Stimulated activated CD8-positive, alpha-beta memory T cell treated with anti-CD3 and anti-CD28 coated beads, Interleukin-4, amount 100 ng/mL, for 1 hour (primary cell): ENCODE measurements at regions not wholly inside any gene's neighbourhood (a gene's known extent, or its start where the extent isn't known, plus 50 kb on each side); places are given as distances from the start of the nearest gene placed in this dataset.

Experiments
- DNase-seq, 2 donors: peaks; one replicate each; pipeline ENCODE4 v3.0.0-alpha.2; 2020; ENCODE audit warnings: low read depth in 2 of 2, low spot score in 1 of 2

DNA sequence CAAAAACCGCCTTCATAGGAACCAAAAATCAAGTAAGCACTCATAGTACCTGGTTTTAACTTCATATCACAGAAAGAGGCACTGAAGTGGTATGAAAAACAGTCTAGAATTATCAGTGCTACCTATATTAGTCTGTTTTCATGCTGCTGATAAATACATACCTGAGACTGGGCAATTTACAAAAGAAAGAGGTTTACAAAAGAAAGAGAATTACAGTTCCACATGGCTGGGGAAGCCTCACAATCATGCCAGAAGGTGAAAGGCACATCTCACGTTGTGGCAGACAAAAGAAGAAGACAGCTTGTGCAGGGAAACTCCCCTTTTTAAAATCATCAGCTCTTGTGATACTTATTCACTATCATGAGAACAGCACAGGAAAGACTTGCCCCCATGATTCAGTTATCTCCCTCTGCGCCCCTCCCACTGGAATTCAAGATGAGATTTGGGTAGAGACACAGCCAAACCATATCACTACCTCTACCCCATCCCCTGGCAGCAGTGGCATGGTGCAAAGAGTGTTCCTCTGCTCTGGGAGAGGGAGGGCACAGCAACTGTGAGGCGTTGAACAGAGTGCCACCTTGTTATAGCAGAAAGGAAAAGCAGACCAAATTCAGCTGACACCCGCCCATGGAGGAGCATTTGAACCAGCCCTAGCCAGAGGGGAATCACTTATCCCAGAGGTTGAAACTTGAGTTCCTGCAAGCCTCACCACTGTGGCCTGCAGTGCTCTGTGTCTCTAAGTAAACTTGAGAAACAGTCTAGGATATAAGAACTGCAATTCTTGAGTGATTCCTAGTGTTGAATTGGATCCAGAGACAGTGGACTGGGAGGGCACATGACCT, 61.9 kb upstream of the PTPRZ1 start:
- no peak for DNase-seq

DNA sequence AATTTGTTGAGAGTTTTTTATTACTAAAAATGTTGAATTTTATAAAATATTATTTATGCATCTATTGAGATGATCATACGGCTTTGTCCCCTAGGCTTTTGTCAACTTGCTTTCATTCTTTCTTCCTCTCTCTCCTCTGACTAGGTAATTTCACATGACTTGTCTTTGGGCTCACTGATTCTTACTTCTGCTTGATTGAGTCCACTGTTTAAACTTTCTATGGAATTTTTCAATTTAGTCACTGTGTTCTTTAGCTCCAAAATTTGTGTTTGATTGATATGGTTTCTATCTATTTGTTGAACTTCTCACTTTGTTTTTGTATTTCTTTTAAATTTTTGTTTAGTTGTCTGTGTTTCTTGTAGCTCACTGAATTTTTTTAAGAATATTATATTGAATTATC, 65.9 kb upstream of the PTPRZ1 start:
- DNase-seq = no peak

DNA sequence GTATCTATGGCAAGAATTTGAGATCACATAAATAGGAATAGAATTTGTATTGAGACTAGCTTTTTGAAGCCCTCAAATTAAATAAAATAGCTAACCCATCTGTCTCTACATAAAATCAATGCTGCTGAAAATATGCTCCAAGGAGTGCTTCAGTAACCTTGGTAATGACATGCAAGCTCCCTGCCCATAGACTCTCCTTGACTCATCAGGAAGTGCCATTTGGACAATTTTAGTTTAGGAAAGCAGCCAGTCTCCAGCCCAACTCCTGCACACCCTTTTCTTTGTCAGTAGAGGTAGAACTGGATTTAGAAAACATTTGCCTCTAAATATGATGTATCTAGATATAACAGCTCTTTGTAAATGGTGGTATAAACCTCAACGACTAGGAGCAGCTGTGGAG, 69.9 kb upstream of the PTPRZ1 start:
- no peak for DNase-seq

DNA sequence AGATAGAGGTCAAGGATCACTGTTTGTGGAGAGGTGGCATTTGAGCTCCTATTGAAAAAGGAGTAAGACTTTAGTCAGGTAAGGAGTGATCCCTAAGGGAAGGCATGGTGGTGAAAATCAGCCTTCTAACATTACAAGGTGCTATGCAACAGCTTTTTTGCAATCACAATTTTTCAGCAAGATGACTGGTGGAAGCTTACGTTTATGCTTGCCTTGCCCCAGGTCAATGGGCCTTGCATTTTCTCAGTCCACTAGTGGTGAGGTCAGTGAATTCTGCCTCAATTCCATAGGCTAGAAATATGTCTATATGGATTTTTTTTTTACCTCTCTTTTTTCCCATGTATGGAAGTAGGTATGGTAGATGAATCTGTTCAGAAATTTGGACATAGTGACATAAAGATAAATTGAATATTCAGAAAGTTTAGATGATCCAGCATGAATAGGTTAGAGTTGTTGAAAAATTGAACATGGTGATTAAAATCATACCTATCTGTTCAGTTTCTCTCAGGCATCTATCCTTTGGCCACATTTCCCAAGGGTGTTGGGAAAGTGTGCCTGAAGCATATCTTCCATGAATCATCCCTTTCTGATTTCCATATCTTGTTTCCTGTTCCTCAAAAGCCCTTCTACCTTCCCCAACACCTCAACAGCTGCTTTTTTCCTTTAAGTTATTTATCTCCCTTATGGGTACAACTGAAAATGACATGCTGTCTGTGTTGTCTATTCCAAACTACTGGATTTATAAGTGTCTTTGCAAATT, 71.9 kb upstream of the PTPRZ1 start:
- no peak for DNase-seq

DNA sequence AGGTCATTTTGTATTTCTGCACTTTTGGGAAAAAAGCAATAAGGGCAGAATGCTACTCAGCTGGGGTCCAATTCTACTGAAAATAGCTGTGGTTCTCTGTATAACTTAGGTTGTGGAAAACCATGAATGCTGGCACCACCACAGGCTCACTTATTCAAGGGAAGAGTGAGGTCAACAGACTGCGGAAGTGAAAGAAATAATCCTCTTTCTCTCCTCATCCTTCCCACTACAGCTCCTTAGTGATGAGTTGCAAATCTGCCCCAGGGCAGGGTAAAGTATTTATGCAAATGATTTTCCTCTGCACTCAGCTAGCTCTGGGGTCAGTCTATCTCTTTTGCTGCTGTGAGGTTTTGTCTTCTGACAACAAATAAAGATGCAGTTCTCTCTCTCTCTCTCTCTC, 74.1 kb upstream of the PTPRZ1 start:
- no peak for DNase-seq

DNA sequence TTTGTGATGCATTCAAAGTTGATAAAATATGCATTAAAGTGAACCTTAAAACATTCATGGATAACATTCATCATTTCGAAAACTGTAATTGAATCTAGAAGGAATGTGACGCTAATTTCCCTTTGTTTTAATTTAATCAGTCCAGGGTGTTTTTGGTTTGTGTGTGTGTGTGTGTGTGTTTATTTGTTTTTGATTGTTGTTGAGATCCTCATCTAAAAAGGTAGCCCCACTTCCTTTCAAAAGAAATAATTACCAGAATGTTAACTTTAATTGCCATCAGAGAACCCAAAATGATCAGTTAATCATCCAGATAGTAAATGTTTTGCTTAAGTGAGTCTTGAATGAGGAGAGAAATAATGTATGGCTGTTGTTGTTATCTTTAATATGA, 74.5 kb upstream of the PTPRZ1 start:
- no peak for DNase-seq

DNA sequence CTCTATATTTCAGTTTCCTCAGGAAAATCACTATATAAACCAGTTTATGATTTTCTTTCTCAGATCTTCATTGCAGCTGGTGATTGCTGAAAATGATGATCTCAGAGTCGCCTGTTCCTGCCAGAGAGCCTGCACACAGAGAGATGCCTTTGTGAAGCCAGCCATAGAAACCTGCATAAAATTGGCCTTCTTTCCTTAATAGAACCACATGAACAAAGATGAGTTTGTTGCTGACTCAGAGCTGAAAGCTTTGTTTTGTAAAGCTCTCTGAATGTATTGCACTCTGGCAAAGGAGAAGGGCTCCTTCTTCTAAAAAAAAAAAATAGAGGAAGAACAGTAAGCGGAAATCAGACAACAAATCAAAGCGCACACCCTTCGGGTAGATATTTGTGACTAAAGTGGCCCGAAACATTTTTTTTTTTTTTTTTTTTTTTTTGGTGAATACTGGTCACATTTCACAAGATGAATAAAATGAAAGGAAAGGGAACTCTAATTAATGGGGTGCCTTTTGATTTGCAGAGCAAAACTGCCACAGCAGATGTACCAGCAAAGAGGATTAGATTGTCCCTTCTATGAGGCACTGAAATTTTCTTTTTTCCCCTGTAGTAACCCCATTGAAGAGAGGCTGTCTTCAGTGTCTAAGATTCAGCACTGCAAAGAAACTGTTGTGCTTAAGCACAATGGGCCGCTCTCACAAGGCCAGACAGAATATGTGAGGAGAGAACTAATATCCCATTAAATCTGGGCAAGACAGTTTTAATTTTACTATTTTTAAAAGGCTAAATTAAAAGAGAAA, 75.1 kb upstream of the PTPRZ1 start:
- DNase-seq = no peak

DNA sequence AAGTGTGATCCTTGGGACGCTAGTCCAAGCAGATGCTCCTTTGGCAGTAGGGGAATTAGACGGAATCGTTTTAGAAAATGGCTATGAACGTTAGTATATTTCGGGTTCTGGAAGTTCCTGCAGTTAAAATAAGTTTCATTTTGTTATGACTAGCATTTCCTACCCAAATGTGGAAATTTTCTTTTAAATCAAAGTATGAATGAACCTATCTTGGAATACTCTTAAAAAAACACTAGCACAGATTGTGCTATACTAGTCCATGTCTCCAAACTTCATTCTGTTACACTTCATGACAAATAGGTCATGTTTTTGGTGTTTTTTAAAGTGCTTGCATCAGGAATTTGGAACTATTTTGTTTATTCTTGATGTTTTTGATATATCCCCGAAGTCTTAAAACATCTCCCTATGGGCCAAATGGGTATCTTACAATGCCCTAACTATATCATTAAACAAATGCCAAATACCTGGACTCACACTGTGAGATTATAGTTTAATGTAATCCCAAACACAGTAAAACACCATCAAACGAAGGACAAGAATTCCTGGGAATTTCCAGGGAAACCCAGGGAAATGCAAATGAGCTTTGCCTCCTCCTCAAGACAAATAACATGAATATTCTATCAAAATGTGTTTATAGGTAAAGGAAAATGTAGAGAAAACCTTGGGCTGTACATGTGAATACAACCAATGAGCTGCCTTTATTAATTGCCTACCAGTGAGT, 75.9 kb upstream of the PTPRZ1 start:
- DNase-seq = no peak

DNA sequence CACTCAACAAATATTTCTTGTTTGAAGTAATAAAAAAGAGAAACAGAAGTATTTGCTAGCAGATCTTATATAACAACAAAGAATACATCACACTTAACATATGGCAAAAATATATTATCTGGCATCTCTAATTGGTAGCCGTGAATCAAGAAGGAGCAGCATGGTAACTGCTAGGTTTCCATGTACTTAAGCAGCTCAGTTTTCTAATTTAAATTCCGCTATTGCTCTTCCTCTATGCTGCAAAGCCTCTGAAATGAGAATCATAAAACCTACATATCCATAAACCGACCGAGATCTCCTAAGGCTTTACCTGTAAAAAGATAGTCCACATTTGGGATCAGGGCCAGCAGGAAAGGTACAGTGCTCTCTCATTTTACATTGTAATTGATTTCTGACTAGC, 76.6 kb upstream of the PTPRZ1 start:
- DNase-seq = no peak

DNA sequence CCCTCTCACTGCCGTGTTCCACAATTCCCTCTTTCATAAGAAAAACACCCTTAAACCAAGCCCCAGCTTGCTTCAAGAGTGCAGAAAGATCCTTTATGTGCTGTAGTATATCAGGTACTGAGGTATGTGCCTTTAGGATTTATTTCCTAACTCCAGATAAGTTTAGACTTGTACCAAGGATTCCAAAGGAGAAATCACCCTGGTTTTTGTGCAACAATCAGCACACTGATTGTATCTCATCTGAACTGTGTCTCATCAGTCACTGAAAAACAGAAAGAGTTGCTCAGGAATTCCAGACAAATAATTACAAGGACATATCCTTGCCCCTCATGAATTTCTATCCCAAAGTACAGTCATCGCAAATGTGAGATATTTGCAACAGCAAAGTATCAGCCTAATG, 77.2 kb upstream of the PTPRZ1 start:
- no peak for DNase-seq

DNA sequence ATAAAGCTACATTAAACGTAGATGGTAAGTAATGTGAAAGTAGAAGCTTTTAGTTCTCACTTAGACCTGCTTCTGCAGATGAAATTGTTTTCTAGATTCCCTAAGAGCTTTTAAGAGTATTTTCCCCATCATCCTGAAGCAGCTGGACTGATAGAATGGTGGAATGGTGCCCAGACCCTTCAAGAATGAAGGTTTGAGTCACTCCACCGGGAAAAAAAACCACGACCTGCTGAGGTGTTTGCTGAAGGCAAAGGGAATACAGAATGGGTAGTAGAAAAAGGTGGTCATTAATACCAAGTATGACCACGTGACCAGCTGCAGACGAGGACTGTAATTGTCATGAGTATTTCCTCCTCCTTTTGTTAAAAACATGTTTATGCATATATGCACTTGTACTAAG, 79.2 kb upstream of the PTPRZ1 start:
- no peak for DNase-seq

DNA sequence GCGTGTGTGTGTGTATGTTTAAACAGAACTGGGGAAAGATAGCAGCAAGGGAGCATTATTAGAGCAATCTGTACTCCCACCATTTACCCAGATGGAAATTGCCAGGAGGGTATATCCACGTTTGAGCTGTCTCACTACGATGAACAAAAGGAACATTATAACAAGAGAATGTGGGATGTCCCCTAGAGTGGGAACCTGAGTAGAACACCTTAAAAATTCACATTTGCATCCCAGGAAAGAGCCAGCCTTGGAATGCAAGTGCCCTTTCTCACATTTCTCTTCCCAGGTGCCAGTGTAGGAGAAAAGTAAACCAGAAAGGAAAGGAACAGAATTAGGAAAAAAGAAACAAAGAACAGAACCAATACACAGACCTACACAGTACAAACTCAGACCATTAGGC, 95.3 kb upstream of the PTPRZ1 start:
- DNase-seq = no peak

DNA sequence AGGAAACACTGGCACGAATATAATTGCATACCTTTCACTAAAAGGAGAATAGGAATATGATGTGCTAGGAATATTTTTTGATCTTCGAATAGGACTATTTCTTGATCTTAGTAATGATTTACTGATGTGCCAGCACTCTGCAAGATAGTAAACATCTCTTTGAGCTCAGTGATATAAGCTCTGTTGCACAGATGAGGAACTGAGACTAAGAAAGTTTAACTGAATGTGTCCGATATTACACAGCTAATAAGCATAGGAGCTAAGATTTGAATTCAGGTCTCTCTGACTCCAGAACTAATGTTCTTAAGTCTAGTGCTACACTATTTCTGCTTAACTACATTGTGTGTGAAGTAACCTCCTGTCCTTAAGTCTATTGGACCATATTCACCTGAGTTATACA, 98.4 kb upstream of the PTPRZ1 start:
- no peak for DNase-seq

DNA sequence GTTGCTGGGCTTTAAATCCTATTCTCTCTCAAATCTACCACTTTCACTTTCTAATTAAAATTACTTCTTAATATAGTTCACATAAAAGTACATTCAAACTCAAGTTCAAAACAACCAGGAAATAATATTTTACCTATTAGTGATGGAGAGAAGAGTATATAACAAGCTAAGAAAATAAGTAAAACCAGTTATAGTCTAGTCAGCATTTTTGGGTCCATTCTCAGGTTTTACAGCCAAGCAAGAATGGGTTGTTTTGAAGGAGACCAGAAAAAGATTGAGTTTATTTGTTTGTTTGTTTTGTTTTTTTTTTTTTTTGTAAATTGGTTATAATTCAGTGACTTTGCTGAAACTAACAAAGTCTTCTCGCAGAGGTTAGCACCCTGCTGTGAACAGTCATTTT, 106.3 kb upstream of the PTPRZ1 start:
- no peak for DNase-seq

DNA sequence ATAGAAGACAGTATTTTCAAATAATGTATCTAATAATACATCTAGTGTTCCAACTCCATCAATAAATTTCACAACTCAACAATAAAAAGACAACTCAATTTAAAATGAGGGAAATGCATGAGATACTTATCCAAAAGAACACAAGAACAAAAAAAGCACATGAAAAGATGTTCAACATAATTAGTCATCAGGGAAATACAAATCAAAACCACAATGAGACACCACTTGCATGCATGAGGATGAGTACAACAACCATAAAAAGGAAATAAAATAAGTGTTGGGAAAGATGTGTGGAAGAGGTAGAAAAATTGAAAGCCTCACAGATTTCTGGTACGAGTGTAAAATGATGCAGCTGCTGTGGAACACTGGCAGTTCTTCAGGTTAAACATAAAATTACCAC, 111.6 kb upstream of the PTPRZ1 start:
- no peak for DNase-seq

DNA sequence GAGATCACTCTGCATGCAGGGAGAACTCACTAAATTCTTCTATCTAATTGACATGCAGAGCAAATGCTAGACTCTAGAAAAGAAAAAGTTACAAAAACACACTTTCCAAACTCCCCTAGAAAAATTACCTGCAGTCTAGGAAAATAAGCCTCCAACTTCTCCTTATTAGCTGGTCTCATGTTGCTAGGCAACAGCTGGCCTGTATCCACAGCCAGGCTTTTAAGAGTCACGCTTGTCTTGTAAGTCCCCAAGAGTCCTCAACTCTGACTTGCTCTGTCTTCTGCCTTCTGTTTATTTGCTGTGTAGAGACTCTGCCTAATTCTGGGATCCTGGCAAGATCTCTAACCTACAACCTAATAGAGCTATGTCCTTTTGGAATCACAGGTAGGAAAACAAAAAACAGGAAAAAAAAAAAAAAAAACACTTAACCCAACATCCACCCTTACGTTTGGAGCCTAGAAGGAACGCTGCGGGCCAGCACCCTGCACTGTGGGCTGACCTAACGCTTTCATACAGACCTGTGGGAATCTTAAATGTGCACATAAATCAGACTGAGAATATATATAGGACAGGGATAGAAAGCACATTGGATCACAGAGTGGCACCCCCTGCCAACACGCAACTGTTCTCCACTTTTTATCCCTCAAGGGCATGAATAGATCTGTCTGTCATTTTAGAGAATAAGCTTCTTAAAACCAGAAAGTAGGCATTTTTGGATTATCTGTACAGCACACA, 117.0 kb upstream of the PTPRZ1 start:
- no peak for DNase-seq

DNA sequence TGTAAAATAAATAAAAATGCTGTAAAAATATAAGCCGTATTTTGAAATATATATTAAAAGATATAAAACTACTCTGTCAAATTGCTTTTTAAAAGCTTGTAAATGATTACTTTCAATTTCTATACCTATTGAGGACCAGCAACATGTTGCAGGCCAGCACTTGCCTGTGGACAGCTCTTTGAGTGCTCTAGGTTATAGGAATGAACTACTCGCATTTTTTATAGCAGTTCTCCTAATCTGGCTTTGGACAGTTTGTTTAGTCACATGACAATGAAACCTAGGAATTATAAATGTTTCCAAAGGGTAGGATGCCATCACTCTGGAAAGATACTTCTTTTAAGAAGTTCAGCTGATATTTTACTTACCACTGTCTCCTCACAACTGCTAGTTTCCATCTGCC, 117.7 kb upstream of the PTPRZ1 start:
- DNase-seq = no peak

DNA sequence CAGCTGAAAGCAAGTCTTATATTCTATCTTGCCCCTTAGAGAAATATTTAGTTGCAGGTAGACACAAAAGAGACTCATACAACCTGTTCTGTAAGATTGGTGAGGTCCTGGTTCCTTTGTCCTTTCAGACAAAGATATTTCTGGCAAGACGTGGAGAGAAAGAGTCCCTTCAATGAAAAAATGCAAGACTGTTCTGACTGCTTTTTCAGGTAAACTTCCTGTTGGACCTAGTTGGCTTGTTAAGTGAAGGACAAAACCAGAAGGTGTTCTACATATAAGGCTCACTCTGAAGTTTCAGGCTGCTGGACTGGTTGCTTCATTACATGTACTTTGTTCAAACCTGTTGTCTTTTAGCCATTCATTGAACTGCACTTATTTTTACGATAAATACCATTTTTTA, 119.0 kb upstream of the PTPRZ1 start:
- DNase-seq = no peak

DNA sequence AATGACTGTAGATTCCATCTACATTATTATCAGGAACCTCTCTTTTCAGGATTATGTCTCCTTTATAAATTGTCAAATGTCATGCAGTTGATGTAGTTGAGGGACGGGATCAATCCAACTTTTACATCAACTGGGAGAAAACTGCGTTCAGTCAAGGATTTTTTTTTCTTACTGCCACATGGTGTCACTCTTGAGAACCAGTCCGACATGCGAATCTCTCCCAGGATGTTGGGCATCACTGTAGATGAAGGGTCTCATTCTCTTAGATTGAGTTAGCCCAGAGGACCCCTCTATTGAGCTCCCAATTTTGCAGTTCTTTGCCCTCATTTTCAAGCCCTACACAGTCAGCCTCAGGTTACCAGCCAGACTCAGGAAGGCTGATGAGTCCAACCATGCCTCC, 120.3 kb upstream of the PTPRZ1 start:
- DNase-seq = no peak

DNA sequence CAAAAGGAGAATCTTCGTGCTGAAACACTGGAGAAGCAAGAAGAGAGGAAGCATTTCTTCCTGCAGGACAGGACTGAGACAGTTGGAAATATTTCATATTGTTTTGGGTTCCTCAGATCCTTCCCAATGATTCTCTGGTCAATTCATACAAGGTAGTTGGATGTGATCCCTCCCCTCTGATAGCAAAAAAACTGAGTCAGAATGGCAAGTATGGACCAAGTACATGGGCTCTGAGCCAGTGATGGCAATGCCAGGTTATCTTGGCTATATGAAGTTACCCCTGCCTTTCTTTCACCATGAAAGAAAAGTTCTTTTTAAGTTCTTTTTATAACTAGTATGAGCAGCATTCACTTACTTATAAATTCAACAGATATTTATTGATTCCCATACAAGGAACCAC, 124.4 kb upstream of the PTPRZ1 start:
- DNase-seq = no peak

DNA sequence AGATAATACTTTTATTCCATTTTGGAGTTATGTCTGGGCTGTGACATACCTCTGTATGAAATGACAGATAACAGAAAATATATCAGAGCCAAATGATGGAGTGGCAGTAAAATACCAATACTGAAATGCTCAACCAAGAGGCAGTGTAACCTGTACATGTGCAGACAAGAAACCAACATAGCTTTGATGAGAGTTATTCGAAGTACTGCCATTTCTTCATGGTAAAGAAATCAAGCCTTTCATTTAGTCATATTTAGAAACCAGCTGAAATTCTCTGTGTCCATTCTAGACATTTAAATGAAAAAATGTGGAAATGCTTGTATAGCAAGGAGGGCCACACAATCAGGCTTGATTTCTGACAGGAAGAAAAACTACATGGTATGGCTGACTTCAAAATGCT, 127.1 kb upstream of the PTPRZ1 start:
- no peak for DNase-seq
